Retinal pigment epithelial cell (primary cell): ENCODE measurements at regions not wholly inside any gene's neighbourhood (a gene's known extent, or its start where the extent isn't known, plus 50 kb on each side); places are given as distances from the start of the nearest gene placed in this dataset.

Experiments used
- DNase-seq: peaks from one replicate; pipeline ENCODE4 v3.0.0-alpha.2; 2010; ENCODE audit warnings: low read depth
- H3K4me3 ChIP-seq: 2 replicates; pipeline ENCODE4 v1.5.1; 2011; ENCODE audit warnings: mild to moderate bottlenecking, low read length, control low read depth, moderate library complexity
- CTCF ChIP-seq: conservative IDR thresholded peaks from 2 replicates; pipeline ENCODE4 v1.5.1; 2011; ENCODE audit warnings: low read depth, low read length, control low read depth, inconsistent platforms

GRCh38 chr5:56291079-56291643 is 58.0 kb upstream of the ANKRD55 start:
- DNase-seq: no peak
- no peak overlapping the region for H3K4me3 ChIP-seq
- no peak for TF ChIP-seq CTCF

DNA sequence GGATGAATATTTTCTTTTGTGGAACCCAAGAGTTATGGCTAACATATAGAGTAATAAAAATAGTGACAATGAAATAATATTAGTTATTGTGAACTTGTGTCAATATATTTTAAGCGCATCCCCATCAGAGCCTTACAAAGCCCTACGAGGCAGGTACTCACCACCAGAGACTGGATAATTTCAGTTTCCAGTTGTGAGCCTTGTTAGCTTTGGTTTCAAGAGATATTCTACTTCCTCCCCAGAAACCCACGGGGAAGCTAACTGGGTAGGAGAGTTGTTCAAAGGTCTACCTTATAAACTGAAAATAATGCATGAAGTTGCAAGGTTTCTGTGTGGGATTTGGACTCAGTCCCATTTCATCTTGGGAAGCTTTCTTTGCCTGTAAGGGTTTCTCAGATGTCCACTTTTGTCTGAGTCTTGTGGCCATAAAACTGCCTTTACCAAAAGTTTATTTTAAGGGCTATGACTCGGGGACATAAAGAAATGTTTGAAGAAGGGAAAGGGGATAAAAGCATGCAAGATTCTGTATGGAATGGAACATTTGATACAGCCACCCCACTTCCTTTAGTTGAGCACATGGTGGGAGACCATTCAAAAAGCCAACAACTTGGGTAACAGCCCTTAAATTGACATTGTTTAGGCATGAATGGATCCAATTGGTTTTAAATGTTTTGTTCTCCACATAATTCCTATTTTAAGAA is 57.4 kb upstream of the ANKRD55 start:
- DNase-seq: no peak

DNA sequence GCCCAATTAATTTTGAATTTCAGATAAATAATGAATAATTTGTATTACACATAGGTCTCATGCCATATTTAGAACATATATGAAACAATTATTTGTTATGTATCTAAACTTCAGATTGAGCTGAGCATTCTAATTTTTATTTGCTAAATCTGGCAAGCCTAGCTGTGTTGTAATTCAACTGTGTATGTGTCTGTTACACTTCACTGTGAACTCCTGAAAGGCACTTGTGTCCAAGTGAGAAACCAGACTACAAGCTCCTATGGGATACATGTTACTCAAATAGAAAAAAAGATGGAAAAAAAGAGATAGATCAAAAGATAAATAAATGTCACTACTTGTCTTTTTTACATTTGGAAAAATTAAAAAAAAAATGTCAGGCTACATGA is 56.5 kb upstream of the ANKRD55 start:
- no peak for TF ChIP-seq CTCF

More for the DNA sequence above, 57.4 kb upstream of the ANKRD55 start:
- no peak for TF ChIP-seq CTCF
- no peak overlapping the region for H3K4me3 ChIP-seq

DNA sequence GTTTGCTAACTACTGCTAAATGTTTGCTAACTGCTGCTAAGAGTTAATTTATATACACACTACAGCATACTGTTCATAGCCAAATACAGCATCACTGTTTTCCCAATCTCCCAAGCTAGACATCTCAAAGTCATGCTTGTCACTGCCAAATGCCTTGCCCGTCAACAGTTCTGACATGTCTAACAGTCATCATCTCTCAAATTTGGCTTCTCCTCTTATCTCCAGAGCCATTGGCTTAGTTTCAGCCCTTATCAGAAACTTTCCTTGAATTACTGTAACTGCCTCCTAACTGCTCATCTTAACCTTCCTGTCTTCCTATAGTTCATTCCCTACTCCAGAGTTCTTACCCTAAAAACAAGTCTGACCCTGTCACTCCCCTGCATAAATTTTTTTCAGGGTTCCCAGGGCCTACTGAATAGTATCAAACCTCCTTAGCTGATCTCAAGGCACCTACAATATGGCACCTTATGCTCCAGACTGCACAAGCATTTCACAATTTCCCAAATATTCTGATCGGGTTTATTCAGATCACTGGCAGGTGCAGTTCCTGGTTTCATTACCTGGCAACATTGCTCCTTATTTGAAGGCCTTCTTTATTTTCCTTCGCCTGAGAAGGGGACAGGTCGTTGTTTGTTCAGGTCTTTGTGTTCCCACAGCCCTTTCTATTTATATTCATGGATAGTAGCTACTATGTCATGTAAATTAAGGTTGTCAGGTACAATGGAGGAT is 55.9 kb upstream of the ANKRD55 start:
- no peak overlapping the region for H3K4me3 ChIP-seq
- no peak for TF ChIP-seq CTCF
- no peak for DNase-seq

More for the DNA sequence above, 56.5 kb upstream of the ANKRD55 start:
- DNase-seq: no peak
- H3K4me3 ChIP-seq: no peak overlapping the region

GRCh38 chr5:56286015-56286884 is 53.1 kb upstream of the ANKRD55 start:
- TF ChIP-seq CTCF: no peak
- DNase-seq: no peak
- no peak overlapping the region for H3K4me3 ChIP-seq

DNA sequence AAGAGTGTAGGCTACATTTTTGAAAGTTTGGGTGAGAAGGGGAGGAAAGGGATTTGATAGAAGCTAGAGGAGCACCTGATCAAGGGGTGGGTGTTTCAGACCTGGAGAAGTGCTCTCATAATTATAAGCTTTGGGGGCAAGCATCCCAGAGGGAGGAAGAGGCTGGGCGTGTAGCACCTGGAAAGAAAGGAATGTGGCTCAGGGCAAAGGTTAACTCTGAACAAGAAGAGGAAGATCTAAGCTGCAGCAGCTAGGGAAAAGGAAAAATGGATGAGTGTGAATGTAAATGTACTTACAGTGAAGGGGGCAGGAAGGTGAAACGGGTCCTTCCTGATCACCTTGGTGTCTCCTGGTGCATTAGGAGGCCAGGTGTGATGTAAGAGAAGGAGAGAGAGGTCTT is 49.8 kb upstream of the ANKRD55 start:
- no peak for TF ChIP-seq CTCF
- H3K4me3 ChIP-seq: no peak overlapping the region
- no peak for DNase-seq
